ENCODE measurements at regions not wholly inside any gene's neighbourhood (a gene's known extent, or its start where the extent isn't known, plus 50 kb on each side); places are given as distances from the start of the nearest gene placed in this dataset.

GRCh38 chr3:71983694-71984093, 198.7 kb upstream of the PROK2 start:
- TF ChIP-seq EZH2 (IDR thresholded peaks at IDR 0.05) (no peak), CTCF (IDR thresholded peaks at IDR 0.05) (no peak), EZH2phosphoT487 (IDR thresholded peaks at IDR 0.05) (no peak)
